GM21360 (cell line): ENCODE measurements at regions not wholly inside any gene's neighbourhood (a gene's known extent, or its start where the extent isn't known, plus 50 kb on each side); places are given as distances from the start of the nearest gene placed in this dataset.
A peak's percentile ranks its signal among the peaks of the same experiment; 100 is the strongest.
"Not testable (repeated sequence)": the region's sequence is repeated elsewhere in the genome, so short reads cannot be mapped to it uniquely, and the experiment has no call there.

Experiments used
- ATAC-seq: cut with Tn5 transposase; IDR thresholded peaks from one replicate; pipeline ENCODE4 v1.9.1; 2021; ENCODE audit warnings: mild to moderate bottlenecking, moderate library complexity; ENCODE audit not compliant: unreplicated experiment

DNA sequence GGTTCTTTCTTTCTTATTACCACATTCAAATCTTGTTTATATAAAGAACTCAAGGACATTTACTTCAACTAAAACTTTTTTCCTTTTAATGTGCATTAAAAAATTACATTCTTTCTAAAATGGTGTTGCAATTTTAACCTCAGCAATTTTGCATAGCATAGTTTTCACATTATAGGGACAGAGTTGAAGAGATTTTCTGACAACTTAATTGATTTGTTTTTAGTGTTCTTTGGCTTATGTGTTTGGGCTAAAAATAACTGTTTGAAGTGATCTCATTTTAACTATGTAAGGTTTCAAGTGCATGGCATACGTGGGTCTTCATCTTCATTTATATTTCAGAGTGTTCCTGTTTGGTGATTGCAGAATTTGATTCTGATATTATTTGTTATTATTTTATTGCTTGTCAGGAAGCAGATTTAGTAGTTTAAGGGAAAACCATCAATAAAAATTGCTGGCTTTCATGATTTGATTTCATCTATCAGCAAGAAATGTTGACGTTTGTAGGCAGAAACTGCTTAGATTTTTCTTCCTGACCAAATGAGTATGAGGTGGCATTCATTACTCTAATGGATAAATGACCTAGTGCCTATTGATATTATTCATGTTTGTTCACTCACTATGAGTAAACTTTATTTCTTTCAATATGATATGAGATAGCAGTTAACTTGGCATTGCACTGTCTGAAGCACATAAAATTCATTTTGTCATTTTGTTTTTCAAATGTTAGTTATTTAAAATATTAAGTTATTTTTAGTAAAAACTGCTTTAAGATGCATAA lies 398.4 kb downstream of the NUP35 start:
- no peak for ATAC-seq

DNA sequence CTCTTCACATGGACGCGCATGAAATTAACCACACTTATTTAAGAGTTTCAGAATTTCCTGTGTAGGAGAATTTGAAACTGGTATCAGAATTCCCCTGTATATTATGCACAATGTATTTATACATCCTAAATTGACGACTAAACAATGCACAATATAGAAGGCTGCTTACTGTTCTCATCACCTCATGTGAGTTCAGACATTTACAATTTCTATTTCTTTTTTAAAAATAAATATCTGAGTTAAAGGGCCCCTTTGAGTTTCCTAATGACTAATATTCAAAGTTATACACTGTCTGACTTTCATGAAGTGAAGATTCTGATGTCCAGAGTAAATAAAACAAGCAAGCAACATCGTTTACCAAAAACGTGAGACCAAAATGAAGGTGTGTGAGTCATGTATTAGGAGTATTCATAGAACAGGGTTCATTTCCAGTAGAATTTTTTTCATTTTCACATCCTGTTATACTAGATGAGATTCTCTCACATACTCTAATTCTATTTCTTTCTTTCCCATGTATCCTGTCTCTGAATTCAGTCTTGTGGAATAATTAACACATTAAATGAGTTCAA lies 406.2 kb downstream of the NUP35 start:
- peak; percentile 93 for ATAC-seq

DNA sequence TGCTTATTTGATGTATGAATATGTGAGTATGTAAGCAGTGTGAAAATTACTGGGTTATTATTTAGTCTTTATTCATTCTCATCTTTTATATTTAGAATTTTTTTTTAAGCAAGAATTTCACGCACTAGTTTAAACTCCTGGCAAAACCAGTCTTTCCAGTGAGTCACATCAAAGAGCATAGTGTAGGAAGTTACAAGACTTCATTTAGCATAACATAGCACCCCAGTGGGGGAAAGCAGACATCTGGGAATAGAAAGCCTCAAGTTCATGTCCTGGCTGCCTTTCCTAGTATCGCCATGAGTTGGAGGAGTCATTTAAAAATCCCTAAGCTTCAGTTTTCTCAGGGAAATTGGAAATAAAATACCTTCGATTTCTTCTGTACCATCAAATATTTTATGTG lies 408.3 kb downstream of the NUP35 start:
- ATAC-seq = no peak

DNA sequence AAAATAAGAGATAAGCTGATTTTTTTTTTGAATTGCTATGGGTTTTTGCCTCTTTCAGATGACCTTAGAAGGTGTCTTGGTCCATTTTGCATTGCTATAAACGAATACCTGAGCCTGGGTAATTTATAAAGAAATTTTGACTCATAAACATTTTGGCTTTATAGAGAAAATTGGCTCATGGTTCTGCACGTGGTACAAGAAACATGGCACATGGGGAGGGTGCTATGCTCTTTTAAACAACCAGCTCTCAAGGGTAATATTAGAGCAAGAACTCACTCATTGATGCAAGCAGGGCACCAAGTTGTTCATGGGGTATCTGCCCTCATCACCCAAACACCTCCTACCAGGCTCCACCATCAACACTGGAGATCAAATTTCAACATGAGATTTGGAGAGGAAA lies 408.8 kb downstream of the NUP35 start:
- ATAC-seq = no peak

DNA sequence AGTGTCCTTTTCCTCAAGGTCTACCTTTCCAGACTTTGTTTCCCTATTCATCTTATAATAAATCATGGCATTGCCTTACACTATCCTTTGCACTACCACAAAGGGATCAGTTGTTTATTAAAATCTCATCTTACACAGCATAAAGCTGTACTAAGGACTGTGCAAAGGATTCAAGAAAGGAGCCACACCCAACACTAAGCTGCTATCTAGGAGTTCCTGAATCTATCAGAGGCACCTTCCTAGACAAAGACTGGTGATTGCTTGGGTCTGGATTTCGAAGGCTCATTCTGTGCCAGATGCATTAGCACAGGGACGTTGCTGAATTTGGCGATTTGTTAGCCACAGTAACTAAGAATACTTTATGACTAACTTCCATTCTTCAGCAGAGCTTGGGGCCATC lies 412.0 kb downstream of the NUP35 start:
- no peak for ATAC-seq

DNA sequence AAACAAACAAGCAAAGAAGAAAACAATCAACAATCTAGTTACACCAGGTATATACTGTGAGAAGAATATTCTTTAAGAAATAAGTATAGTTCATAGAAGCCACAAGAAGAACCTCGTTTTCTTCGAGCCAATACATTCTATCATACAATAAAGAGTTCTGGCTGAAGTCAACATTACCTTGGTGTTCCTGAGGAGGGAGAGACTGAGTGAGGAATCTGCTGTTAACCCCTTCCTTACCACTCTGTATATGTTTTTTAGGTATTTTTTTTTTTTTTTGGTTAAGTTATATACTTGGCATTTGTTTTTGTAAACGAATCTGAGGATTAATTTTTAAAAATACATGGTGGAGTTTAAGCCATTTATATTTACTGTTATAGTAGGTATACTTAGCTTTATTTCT lies 412.5 kb downstream of the NUP35 start:
- ATAC-seq = no peak

DNA sequence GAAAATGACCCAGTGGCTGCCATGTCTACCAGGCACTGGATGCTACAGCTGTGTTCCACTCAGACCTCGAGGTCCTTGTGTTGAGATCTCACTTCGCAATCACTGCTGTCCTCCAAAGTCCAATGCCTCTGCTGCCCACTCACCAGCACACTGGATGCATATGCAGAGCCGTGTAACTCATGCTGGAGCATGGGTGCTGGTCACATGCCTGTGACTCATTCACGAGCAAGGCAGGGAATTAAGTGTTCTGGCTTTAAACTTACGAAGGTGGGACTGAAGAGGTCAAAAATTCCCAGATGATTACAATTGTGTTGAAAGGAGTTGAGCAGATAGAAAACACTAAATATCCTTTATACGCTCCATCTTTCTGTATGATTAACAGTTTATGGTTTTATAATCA lies 417.5 kb downstream of the NUP35 start:
- ATAC-seq = no peak

DNA sequence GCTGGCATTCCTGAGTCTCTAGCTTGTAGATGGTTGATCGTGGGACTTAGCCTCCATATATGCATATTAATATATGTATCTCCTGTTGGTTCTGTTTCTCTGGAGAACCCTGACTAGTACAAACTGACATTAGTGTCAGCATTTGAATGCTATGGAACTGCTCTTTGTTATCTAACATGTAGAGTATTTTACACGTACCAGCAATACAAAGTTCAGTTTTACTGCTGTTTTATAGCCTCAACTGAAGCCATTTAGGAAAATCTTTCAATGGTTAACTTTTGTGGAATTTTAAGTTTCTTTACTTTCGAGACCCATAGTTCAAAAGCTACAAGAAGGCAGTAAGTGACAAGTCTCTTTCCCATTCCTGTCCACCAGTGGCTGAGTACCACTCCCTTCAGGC lies 418.4 kb downstream of the NUP35 start:
- no peak for ATAC-seq

DNA sequence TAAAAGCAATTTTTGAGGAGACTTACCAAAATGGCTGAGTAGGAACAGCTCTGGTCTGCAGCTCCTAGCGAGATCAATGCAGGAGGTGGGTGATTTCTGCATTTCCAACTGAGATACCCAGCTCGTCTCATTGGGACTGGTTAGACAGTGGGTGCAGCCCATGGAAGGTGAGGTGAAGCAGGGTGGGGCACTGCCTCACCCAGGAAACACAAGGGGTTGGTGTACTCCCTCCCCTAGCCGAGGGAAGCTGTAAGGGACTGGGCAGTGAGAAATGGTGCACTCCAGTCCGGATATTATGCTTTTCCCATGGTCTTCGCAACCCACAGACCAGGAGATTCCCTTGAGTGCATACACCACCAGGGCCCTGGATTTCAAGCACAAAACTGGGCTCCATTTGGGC lies 419.0 kb downstream of the NUP35 start:
- no peak for ATAC-seq

DNA sequence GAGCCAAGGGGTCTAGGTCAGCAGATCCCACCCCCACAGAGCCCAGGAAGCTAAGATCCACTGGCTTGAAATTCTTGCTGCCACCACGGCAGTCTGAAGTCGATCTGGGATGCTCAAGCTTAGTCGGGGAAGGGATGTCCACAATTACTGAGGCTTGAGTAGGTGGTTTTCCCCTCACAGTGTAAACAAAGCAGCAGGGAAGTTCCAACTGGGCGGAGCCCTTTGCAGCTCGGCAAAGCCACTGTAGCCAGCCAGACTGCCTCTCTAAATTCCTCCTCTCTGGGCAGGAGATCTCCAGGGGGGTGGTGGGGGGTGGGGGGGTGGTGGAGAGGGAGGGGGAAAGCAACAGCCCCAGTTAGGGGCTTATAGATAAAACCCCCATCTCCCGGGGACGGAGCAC lies 419.5 kb downstream of the NUP35 start:
- ATAC-seq = peak; percentile 99

DNA sequence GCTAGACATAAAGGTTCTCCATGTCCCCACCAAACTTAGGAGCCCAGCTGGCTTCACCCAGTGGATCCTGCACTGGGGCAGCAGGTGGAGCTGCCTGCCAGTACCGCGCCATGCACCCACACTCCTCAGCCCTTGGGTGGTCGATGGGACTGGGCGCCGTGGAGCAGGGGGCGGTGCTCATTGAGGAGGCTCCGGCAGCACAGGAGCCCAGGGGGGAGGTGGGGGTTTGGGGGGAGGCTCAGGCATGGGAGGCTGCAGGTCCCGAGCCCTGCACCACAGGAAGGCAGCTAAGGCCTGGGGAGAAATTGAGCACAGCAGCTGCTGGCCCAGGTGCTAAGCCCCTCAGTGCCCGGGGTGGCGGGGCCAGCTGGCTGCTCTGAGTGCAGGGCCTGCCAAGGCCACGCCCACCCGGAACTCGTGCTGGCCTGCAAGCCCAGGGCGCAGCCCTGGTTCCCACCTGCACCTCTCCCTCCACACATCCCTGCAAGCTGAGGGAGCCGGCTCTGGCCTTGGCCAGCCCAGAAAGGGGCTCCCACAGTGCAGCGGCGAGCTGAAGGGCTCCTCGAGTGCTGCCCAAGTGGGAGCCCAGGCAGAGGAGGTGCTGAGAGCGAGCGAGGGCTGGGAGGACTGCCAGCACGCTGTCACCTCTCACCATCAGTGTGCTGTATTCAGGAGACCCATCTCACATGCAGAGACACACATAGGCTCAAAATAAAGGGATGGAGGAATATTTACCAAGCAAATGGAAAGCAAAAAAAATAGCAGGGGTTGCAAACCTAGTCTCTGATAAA lies 422.5 kb downstream of the NUP35 start:
- not testable (repeated sequence) for ATAC-seq

DNA sequence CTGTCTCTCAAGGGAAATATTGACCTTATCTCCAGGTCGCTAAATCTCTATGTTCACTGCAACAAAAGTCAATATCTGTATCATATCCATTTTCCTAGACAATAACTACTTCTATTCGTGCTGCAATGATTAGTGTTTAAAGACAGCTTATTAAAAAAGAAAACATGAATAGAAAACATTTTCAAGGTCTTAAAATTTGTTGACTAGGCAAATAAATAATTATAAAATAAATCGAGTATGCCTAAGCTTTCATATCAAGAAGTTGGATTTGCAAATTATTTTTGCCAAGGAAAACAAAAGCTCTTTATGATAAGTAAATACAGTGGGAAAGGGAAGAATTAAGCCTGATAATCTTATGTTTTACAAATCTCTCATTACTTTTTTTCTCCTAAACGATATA lies 428.5 kb downstream of the NUP35 start:
- ATAC-seq = no peak

DNA sequence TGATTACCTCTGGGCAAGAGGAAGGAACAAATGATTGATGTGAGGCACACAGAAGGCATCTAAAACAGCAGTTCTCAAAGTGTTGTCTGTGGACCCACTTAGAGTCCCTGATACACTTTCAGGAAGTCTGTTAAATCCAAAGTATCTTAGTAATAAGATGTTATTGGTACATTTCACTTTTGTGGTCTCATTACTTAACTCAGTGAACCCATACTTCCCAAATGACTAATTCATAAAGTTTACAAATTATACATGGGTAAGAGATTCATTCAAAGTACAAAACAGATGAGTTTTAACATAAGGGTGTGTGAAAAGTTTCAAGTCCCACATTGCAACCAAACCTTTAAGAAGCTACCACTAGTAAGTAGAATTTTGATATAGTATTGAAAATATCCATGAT lies 440.5 kb downstream of the NUP35 start:
- no peak for ATAC-seq

DNA sequence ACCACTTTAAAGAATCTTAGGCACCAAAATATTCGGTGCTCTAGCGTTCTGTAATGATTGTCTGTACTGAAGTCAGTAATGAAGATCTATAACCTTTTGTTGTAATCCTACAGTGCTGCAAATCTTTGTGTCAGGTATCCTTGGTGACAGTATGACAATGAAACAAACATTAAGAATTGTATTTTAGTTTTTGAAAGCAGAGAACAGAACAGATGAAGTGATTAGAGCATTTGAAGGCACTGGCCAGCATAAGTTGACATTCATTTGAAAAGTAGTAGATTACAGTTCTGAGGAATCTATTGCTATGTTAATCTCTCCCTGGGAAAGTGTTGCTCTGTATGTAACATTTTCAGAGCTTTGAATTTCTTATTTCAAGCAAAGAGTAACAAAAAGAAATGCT lies 451.2 kb downstream of the NUP35 start:
- no peak for ATAC-seq

DNA sequence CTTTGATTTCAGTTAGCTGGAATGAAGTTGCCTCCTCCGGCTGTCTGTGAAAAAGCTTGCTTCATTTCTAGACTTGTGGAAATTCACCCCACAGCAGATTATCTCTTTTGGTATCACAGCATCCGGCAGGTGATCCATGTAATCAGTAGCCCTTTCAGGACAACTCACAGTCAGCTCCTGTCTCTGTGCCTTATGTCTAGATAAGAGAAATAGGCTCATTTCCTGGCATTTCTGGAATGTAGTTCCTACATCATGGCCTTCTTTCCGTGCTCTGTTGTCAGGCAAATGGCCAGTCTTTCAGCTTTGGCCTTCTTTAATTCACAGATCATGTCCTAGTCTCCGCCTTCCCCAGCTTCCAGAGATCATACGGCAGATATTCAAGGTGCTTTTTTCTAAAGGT lies 455.4 kb downstream of the NUP35 start:
- no peak for ATAC-seq

DNA sequence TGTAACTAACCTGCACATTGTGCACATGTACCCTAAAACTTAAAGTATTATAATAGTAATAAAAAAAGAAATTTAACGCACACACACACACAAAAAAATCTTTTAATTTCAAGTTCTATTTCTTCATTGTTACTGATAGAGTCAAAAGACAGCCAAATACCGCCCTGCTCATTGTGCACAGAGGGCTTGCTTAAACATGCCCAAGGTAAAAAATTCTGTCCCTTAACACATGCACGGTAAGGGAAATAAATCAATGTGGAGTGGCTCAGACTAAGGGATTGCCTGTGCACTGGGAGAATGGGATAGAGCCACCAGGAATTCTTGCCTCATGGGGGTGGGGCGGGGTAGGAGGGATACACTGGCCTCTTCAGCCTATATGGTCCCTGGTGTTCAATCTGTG lies 468.0 kb downstream of the NUP35 start:
- ATAC-seq = no peak

DNA sequence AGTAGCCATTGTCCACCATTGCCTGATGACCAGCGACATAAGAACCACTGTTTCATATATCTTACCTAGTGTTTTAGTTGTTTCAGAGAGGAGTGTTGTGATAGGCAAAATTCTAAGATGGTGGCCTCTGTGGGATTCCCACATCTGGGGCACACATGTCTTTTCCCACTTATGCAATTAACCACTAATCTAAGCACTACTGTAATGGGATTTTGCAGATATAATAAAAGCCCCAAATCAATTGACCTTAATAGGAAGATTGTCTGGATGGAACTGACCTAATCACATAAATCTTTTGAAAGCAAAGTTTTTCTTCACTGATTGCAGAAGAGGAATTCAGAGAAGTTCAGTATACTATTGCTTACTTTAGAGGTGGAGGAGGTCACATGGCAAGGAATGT lies 469.9 kb downstream of the NUP35 start:
- ATAC-seq = no peak

DNA sequence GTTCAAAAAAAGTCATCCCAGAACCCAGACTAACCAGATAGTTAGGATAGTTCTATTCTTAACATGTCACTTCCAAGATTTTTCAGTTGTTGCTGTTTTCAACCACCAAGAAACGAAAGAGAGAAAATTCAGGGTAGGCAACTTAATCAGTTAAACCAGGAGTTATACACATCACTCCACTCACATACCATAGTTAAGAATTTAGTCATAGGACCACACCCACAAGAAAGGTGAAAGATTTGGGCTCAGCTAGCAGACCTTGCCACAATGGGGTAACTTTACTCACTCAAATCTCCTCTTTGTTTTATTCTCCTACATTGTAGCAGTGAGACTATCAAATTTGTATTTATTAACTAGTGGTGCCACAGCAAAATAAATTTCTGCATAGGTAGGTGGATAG lies 473.6 kb downstream of the NUP35 start:
- ATAC-seq = no peak

DNA sequence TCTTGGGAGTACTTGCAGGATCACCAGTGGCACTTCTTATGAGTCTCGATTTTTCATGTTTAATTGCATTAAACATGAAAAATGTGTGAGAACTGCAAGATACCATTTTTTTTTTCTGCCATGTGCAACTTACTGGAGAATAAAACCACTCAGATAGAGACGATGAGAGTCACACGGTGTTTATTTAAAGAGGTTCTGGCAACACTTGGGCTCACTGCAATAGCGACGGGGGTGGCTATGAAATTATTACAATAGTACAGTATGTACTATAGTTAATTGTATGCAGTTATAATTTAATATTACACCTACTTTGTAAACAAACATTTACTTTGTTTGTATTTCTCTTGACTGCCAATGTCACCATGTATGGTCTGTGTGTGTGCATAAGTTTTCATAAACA lies 479.8 kb downstream of the NUP35 start:
- ATAC-seq = no peak

DNA sequence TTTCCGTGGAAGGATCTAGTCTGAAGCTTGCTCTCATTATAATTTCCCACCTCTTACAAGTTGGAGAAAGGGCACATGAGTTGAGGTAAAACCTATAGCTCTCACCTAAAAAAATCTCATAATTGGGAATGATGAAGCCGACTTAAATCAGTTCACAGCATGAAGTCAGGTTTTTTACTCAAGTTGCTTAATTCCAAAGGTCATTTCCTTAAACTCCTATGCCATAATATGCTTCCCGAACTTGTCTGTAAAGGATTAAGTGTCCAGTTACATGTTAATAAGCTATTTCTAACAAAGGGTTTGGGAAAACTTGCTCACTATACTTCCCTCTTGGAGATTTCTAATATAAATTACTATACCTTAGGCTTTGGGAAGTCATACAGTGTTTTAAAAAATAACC lies 481.2 kb downstream of the NUP35 start:
- no peak for ATAC-seq

DNA sequence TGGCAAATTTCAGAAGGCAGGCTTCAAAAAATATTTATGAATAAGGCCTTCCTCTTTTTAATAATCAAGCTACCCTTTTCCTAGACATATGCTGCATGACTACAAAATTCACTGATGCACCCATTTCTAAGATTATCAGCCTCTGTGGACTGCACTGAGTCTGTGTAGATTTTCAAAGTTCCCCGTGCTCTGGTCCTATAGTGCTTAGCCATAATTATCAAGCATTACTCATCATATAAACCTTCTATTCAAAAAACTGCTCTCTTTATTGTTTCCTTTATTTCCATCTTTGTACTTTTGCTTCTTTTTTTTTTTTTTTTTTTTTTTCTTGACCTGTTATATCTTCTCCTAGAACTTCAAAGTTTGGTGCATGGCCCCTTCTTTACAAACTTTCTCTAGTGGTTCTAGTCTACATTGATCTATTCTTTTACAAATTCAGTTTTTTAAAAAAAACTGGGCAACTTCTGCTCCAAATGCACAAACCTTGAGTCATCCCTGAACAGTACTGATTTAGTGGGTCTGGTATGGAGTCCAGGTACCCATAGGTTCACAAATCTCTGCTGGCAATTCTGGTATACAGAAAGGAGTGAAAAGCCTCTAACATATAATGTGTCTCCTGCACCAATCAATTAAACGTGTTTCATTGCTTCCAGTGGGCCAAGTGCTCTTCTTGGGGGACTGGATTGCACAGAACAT lies 481.9 kb downstream of the NUP35 start:
- ATAC-seq = no peak

DNA sequence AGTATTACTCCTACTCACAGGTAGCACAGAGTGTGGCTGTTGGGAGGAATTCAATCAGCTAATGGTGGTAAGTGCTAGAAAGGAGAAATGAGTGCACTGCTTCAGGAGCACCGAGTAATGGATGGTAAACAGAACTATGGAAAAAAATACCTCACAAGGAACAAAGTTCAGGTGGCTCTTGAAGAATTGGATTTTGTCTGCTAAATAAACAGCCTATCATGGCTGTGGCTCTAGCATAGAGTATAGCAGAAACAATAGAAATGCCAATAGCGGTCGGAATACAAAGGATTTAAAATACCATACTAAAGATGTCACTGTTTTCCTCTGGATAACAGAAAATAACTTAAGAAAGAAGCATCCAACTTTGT lies 482.5 kb downstream of the NUP35 start:
- no peak for ATAC-seq
